Uterus (tissue), 3 donors: ENCODE measurements at regions not wholly inside any gene's neighbourhood (a gene's known extent, or its start where the extent isn't known, plus 50 kb on each side); places are given as distances from the start of the nearest gene placed in this dataset.
"Not testable (repeated sequence)": the region's sequence is repeated elsewhere in the genome, so short reads cannot be mapped to it uniquely, and the experiment has no call there.

Source experiments
- DNase-seq, 2 donors: peaks; one replicate each; pipeline ENCODE4 v3.0.0-alpha.2; 2019 to 2020
- H3K27ac ChIP-seq, 2 donors: fragments of 200-600 bp; sonication (generic); 1 replicate in 1 of 2; 2 replicates in 1 of 2; pipeline ENCODE4 v1.5.1; 2016 to 2018
- H3K27me3 ChIP-seq, 2 donors: fragments of 200-600 bp; sonication (generic); one replicate each; pipeline ENCODE4 v1.5.1; 2018 to 2019; ENCODE audit warnings: control low read depth in 1 of 2
- H3K36me3 ChIP-seq, 2 donors: fragments of 200-600 bp; sonication (generic); one replicate each; pipeline ENCODE4 v1.5.1; 2019; ENCODE audit warnings: control low read depth in 1 of 2
- H3K4me1 ChIP-seq, 2 donors: fragments of 200-600 bp; sonication (generic); one replicate each; pipeline ENCODE4 v1.5.1; 2018 to 2019; ENCODE audit warnings: control low read depth in 1 of 2
- H3K4me3 ChIP-seq, 2 donors: fragments of 200-600 bp; sonication (generic); 1 replicate in 1 of 2; 2 replicates in 1 of 2; pipeline ENCODE4 v1.5.1; 2018 to 2019; ENCODE audit warnings: mild to moderate bottlenecking in 1 of 2
- H3K9me3 ChIP-seq, 2 donors: fragments of 200-600 bp; sonication (generic); one replicate each; pipeline ENCODE4 v1.5.1; 2019; ENCODE audit warnings: control low read depth in 1 of 2
- POLR2A ChIP-seq, 2 donors: fragments of 450-650 bp; IDR thresholded peaks; one replicate each; pipeline ENCODE4 v1.6.1; 2016; ENCODE audit warnings: antibody characterized with exemption in 2 of 2, mild to moderate bottlenecking in 1 of 2, moderate library complexity in 1 of 2
- intact Hi-C: fragments of 100-400 bp; cut with DNase I; formaldehyde crosslinking; loops from one replicate; pipeline ENCODE4 v1.15.1; 2023; ENCODE audit warnings: low total_unique reads
- TF ChIP-seq, protein P1 (sequence below), 4 experiments: fragments of 200-600 bp in 2 of 4; fragments of 450-650 bp in 2 of 4; sonication (generic) in 2 of 4; IDR thresholded peaks; one replicate each; pipeline ENCODE4 v1.5.1; 2016 to 2019; ENCODE audit warnings: antibody characterized with exemption in 4 of 4, mild to moderate bottlenecking in 2 of 4, moderate library complexity in 1 of 4
- donor health status: DM: yes; HTN: yes; CAD: no.

- H3K9me3 ChIP-seq, result no peaks in the 10 kb centered on the region
- intact Hi-C loops, result no loop called here
- TF ChIP-seq POLR2A (IDR thresholded peaks at IDR 0.05), result no peak
- TF ChIP-seq, protein P1, sequence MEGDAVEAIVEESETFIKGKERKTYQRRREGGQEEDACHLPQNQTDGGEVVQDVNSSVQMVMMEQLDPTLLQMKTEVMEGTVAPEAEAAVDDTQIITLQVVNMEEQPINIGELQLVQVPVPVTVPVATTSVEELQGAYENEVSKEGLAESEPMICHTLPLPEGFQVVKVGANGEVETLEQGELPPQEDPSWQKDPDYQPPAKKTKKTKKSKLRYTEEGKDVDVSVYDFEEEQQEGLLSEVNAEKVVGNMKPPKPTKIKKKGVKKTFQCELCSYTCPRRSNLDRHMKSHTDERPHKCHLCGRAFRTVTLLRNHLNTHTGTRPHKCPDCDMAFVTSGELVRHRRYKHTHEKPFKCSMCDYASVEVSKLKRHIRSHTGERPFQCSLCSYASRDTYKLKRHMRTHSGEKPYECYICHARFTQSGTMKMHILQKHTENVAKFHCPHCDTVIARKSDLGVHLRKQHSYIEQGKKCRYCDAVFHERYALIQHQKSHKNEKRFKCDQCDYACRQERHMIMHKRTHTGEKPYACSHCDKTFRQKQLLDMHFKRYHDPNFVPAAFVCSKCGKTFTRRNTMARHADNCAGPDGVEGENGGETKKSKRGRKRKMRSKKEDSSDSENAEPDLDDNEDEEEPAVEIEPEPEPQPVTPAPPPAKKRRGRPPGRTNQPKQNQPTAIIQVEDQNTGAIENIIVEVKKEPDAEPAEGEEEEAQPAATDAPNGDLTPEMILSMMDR (IDR thresholded peaks at IDR 0.05), result no peak
- no peaks in the 10 kb centered on the region for H3K27me3 ChIP-seq
- no peaks in the 10 kb centered on the region for H3K4me1 ChIP-seq
- DNase-seq, result no peak
- no peaks in the 10 kb centered on the region for H3K36me3 ChIP-seq
- no peak overlapping the region for H3K4me3 ChIP-seq
- no peak overlapping the region for H3K27ac ChIP-seq
These were observed 784.8 kb downstream of the KCNA4 start for GRCh38 chr11:29231991-29232390.

DNA sequence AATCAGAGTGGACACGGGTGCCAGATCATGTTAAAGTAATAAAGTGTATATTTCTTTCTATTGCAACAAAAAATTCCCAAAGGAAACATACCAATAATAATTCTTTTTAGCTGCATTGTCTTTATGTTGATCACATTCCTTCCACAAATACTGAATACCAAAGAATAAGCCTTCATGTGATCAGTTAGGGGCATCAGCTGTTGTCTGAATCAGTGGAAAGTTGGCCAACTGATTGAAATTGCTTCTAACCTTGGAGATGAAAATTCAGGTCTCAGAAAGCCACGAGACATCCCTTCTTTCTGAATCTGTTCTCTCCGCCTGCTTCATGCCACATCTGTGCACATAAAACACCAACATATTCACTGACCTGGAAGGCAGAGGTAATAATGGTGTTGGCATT lies 785.2 kb downstream of the KCNA4 start:
- Histone ChIP-seq H3K27ac (no peak overlapping the region), H3K27me3 (no peaks in the 10 kb centered on the region), H3K4me1 (no peaks in the 10 kb centered on the region), H3K4me3 (no peak overlapping the region), H3K36me3 (no peaks in the 10 kb centered on the region), H3K9me3 (no peaks in the 10 kb centered on the region)
- TF ChIP-seq, protein P1 (IDR thresholded peaks at IDR 0.05), result no peak
- no peak for TF ChIP-seq POLR2A (IDR thresholded peaks at IDR 0.05)
- DNase-seq, result no peak
- intact Hi-C loops, result no loop called here

DNA sequence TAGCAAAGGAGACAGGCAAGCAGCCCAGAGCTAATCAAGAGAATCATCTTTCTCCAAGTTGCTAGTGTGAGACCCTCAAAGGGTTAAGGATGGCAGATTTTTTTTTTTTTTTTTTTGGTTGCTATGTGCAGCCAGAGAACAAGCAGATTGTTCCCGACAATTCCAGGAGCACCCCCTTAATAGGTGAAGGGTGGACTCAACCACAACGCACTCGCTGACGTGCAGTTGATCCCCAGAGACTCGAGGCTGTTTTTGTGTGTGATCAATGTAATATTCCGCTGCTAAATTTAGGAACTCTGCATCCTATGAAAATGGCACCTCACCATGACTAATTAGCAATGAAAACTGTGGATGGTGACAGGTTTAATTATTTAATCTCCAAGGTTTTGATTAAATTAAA lies 789.0 kb downstream of the KCNA4 start:
- Histone ChIP-seq H3K4me1 (no peaks in the 10 kb centered on the region), H3K9me3 (no peaks in the 10 kb centered on the region), H3K27ac (no peak overlapping the region), H3K4me3 (no peak overlapping the region), H3K27me3 (no peaks in the 10 kb centered on the region), H3K36me3 (no peaks in the 10 kb centered on the region)
- TF ChIP-seq, protein P1 (IDR thresholded peaks at IDR 0.05), result no peak
- no peak for TF ChIP-seq POLR2A (IDR thresholded peaks at IDR 0.05)
- intact Hi-C loops, result no loop called here
- no peak for DNase-seq

- no peaks in the 10 kb centered on the region for H3K4me1 ChIP-seq
- intact Hi-C loops, result no loop called here
- no peak for DNase-seq
- TF ChIP-seq POLR2A (IDR thresholded peaks at IDR 0.05), result no peak
- TF ChIP-seq, protein P1 (IDR thresholded peaks at IDR 0.05), result no peak
- no peak overlapping the region for H3K4me3 ChIP-seq
- no peaks in the 10 kb centered on the region for H3K9me3 ChIP-seq
- no peaks in the 10 kb centered on the region for H3K27me3 ChIP-seq
- no peaks in the 10 kb centered on the region for H3K36me3 ChIP-seq
- no peak overlapping the region for H3K27ac ChIP-seq
These were observed 792.0 kb downstream of the KCNA4 start for GRCh38 chr11:29224739-29225384.

- intact Hi-C loops, DNase-seq, H3K27ac ChIP-seq, H3K27me3 ChIP-seq, H3K4me3 ChIP-seq, H3K36me3 ChIP-seq, H3K4me1 ChIP-seq, H3K9me3 ChIP-seq: not testable (repeated sequence)
These were observed 797.3 kb downstream of the KCNA4 start for GRCh38 chr11:29219531-29219930.

GRCh38 chr11:29217901-29218300 lies 798.9 kb downstream of the KCNA4 start:
- H3K27ac ChIP-seq, result no peak overlapping the region
- H3K4me1 ChIP-seq, result no peaks in the 10 kb centered on the region
- no peaks in the 10 kb centered on the region for H3K27me3 ChIP-seq
- H3K4me3 ChIP-seq, result no peak overlapping the region
- H3K36me3 ChIP-seq, result no peaks in the 10 kb centered on the region
- intact Hi-C loops, result no loop called here
- no peaks in the 10 kb centered on the region for H3K9me3 ChIP-seq
- no peak for TF ChIP-seq POLR2A (IDR thresholded peaks at IDR 0.05)
- TF ChIP-seq, protein P1 (IDR thresholded peaks at IDR 0.05), result no peak
- DNase-seq, result no peak
